ENCODE measurements at regions not wholly inside any gene's neighbourhood (a gene's known extent, or its start where the extent isn't known, plus 50 kb on each side); places are given as distances from the start of the nearest gene placed in this dataset.

- DNase-seq, result no peak
Observed at GRCh38 chr21:15152591-15152990, 87.8 kb upstream of the NRIP1 start.

- no peak for DNase-seq
Observed at GRCh38 chr21:15159382-15160020, 94.7 kb upstream of the NRIP1 start.

GRCh38 chr21:15160136-15160535 lies 95.3 kb upstream of the NRIP1 start:
- no peak for DNase-seq

- DNase-seq, result no peak
Observed at GRCh38 chr21:15162921-15163320, 98.1 kb upstream of the NRIP1 start.

GRCh38 chr21:15164273-15164672 lies 99.5 kb upstream of the NRIP1 start:
- DNase-seq, result no peak

GRCh38 chr21:15164678-15165303 lies 100.0 kb upstream of the NRIP1 start:
- DNase-seq, result no peak

GRCh38 chr21:15170614-15171013 lies 105.8 kb upstream of the NRIP1 start:
- no peak for DNase-seq

- no peak for DNase-seq
Observed at GRCh38 chr21:15171546-15171945, 106.7 kb upstream of the NRIP1 start.

- no peak for DNase-seq
Observed at GRCh38 chr21:15172963-15173362, 108.2 kb upstream of the NRIP1 start.

GRCh38 chr21:15174923-15175322 lies 110.1 kb upstream of the NRIP1 start:
- DNase-seq, result no peak

GRCh38 chr21:15182731-15183130 lies 117.9 kb upstream of the NRIP1 start:
- DNase-seq, result no peak

- no peak for DNase-seq
Observed at GRCh38 chr21:15183813-15184257, 119.0 kb upstream of the NRIP1 start.

- DNase-seq, result no peak
Observed at GRCh38 chr21:15190412-15190811, 125.6 kb upstream of the NRIP1 start.

- DNase-seq, result no peak
Observed at GRCh38 chr21:15190837-15191236, 126.0 kb upstream of the NRIP1 start.

GRCh38 chr21:15191342-15191741 lies 126.5 kb upstream of the NRIP1 start:
- no peak for DNase-seq

- no peak for DNase-seq
Observed at GRCh38 chr21:15192243-15192642, 127.4 kb upstream of the NRIP1 start.

GRCh38 chr21:15193937-15194336 lies 129.1 kb upstream of the NRIP1 start:
- no peak for DNase-seq

GRCh38 chr21:15195104-15195503 lies 130.3 kb upstream of the NRIP1 start:
- DNase-seq, result no peak

- DNase-seq, result no peak
Observed at GRCh38 chr21:15195768-15196167, 131.0 kb upstream of the NRIP1 start.

- DNase-seq, result no peak
Observed at GRCh38 chr21:15197696-15198095, 132.9 kb upstream of the NRIP1 start.

GRCh38 chr21:15199414-15200383 lies 134.9 kb upstream of the NRIP1 start:
- DNase-seq, result no peak

- no peak for DNase-seq
Observed at GRCh38 chr21:15203740-15204139, 138.9 kb upstream of the NRIP1 start.

- no peak for DNase-seq
Observed at GRCh38 chr21:15204140-15204969, 139.6 kb upstream of the NRIP1 start.

All from NCI-H1694 treated with DMSO at 0.1 percent for 48 hours (cell line).